Trophoblast cell (in vitro differentiated cells and primary cell): ENCODE measurements at regions not wholly inside any gene's neighbourhood (a gene's known extent, or its start where the extent isn't known, plus 50 kb on each side); places are given as distances from the start of the nearest gene placed in this dataset.

Experiments
- DNase-seq, 2 donors: peaks; one replicate each; pipeline ENCODE4 v3.0.0-alpha.2; 2016
- H2AFZ ChIP-seq: 2 replicates; pipeline ENCODE4 v1.6.1; 2013; ENCODE audit warnings: low read length, moderate library complexity, mild to moderate bottlenecking; ENCODE audit not compliant: insufficient read depth, poor library complexity
- H2AK5ac ChIP-seq: 2 replicates; pipeline ENCODE4 v1.6.1; 2013; ENCODE audit warnings: mild to moderate bottlenecking, low read length
- H2BK120ac ChIP-seq: 2 replicates; pipeline ENCODE4 v1.6.1; 2013; ENCODE audit warnings: low read length, mild to moderate bottlenecking, moderate library complexity; ENCODE audit not compliant: insufficient read depth, poor library complexity
- H2BK12ac ChIP-seq: 2 replicates; pipeline ENCODE4 v1.6.1; 2013; ENCODE audit warnings: mild to moderate bottlenecking, low read length, moderate library complexity
- H2BK5ac ChIP-seq: 2 replicates; pipeline ENCODE4 v1.6.1; 2013; ENCODE audit warnings: low read length, low read depth, moderate library complexity, mild to moderate bottlenecking; ENCODE audit not compliant: poor library complexity
- H3K14ac ChIP-seq: 2 replicates; pipeline ENCODE4 v1.6.1; 2013; ENCODE audit warnings: mild to moderate bottlenecking, low read length
- H3K18ac ChIP-seq: 2 replicates; pipeline ENCODE4 v1.6.1; 2013; ENCODE audit warnings: mild to moderate bottlenecking, low read length
- H3K23ac ChIP-seq: 2 replicates; pipeline ENCODE4 v1.6.1; 2013; ENCODE audit warnings: low read length
- H3K27ac ChIP-seq: 2 replicates; pipeline ENCODE4 v1.5.1; 2013; ENCODE audit warnings: low read depth, mild to moderate bottlenecking, inconsistent platforms, low read length, moderate library complexity
- H3K27me3 ChIP-seq: 2 replicates; pipeline ENCODE4 v1.6.1; 2013; ENCODE audit warnings: inconsistent platforms, mild to moderate bottlenecking, low read length, moderate library complexity; ENCODE audit not compliant: insufficient read depth
- H3K36me3 ChIP-seq, 2 experiments: 1 replicate in 1 of 2; 2 replicates in 1 of 2; pipeline ENCODE4 v1.6.1; 2013; ENCODE audit warnings: low read length in 2 of 2, mild to moderate bottlenecking in 2 of 2, moderate library complexity in 1 of 2; ENCODE audit not compliant: insufficient read depth in 2 of 2, control insufficient read depth in 1 of 2
- H3K4ac ChIP-seq: 2 replicates; pipeline ENCODE4 v1.6.1; 2013; ENCODE audit warnings: low read depth, mild to moderate bottlenecking, low read length, moderate library complexity
- H3K4me1 ChIP-seq, 2 experiments: 1 replicate in 1 of 2; 2 replicates in 1 of 2; pipeline ENCODE4 v1.6.1; 2013; ENCODE audit warnings: low read length in 2 of 2, mild to moderate bottlenecking in 2 of 2, moderate library complexity in 1 of 2; ENCODE audit not compliant: insufficient read depth in 2 of 2, control insufficient read depth in 1 of 2
- H3K4me2 ChIP-seq: 2 replicates; pipeline ENCODE4 v1.6.1; 2013; ENCODE audit warnings: inconsistent platforms, mild to moderate bottlenecking, low read length, moderate library complexity
- H3K4me3 ChIP-seq: 2 replicates; pipeline ENCODE4 v1.5.1; 2013; ENCODE audit warnings: mild to moderate bottlenecking, low read depth, low read length, inconsistent platforms
- H3K79me1 ChIP-seq: one replicate; pipeline ENCODE4 v1.6.1; 2013; ENCODE audit warnings: low read length
- H3K79me2 ChIP-seq: 2 replicates; pipeline ENCODE4 v1.6.1; 2013; ENCODE audit warnings: low read length, mild to moderate bottlenecking; ENCODE audit not compliant: control insufficient read depth, insufficient read depth, poor library complexity
- H3K9ac ChIP-seq: 2 replicates; pipeline ENCODE4 v1.6.1; 2013; ENCODE audit warnings: mild to moderate bottlenecking, low read length
- H3K9me3 ChIP-seq: 2 replicates; pipeline ENCODE4 v1.6.1; 2013; ENCODE audit warnings: low read depth, mild to moderate bottlenecking, control low read depth, inconsistent platforms, low read length; ENCODE audit not compliant: insufficient read depth
- H4K12ac ChIP-seq: 2 replicates; pipeline ENCODE4 v1.6.1; 2013; ENCODE audit warnings: low read depth, mild to moderate bottlenecking, low read length, moderate library complexity
- H4K8ac ChIP-seq: 2 replicates; pipeline ENCODE4 v1.6.1; 2013; ENCODE audit warnings: low read depth, mild to moderate bottlenecking, low read length, moderate library complexity
- H4K91ac ChIP-seq: one replicate; pipeline ENCODE4 v1.6.1; 2013; ENCODE audit warnings: low read depth, mild to moderate bottlenecking, low read length, moderate library complexity
- WGBS: extraction: QIAGEN DNeasy Blood & Tissue Kit; methylation state at CpG from one replicate; pipeline ENCODE4 v1.1.7; 2013; ENCODE audit warnings: missing lambda C conversion rate; ENCODE audit not compliant: insufficient read length, insufficient coverage; ENCODE audit errors: extremely low coverage; 5-methylcytosine and 5-hydroxymethylcytosine counted together

DNA sequence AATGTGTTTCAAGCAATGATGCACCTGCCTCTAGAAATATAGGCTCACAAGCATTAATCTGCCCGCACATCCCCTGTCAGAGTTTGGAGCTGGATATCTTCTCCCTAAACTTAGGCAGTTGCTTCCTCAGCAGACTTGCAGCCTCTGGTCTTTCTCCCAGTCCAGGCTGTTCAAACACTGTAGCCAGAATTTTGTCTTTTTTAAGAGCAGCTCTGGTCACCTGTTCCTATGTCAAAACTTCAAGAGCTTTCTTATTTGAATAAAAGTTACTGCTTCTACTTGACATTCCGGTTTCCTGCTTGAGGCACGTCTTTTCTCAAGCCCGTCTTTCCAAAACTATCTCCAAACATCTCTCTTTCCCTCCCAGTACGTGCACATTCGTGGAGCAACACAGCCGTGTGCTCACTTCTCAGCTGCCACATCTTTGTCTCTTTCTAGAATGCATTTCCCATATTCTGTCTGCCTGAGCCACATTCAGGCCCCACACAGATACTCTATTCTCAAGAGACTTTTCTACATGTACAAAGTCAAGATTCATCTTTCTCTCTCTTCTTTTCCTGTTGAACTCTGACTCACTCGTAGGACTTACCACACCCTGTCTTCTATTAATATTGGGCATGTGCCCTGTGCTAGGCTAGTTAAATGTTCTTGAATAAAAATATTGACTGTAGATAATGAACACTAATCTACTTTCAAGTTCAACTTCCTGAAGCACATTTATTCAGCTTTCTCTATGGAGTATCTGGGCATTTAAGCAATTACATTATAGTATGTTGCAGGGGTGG is 307.7 kb upstream of the SOX2 start:
- WGBS = no CpG with 5 or more reads among the region's 8 CpGs
- Histone ChIP-seq H3K27ac (no peak overlapping the region), H3K79me2 (no peaks in the 10 kb centered on the region), H4K8ac (no peak overlapping the region), H3K9ac (no peak overlapping the region), H3K4me2 (no peak overlapping the region), H3K4me3 (no peak overlapping the region), H4K12ac (no peak overlapping the region), H3K36me3 (no peaks in the 10 kb centered on the region), H3K79me1 (no peaks in the 10 kb centered on the region), H3K14ac (no peak overlapping the region), H3K27me3 (no peaks in the 10 kb centered on the region), H2AFZ (no peak overlapping the region), H3K9me3 (no peaks in the 10 kb centered on the region), H3K4me1 (no peaks in the 10 kb centered on the region), H2BK12ac (no peak overlapping the region), H4K91ac (no peak overlapping the region), H2BK5ac (no peak overlapping the region), H3K4ac (no peak overlapping the region), H2BK120ac (no peak overlapping the region), H3K18ac (no peak overlapping the region), H2AK5ac (no peak overlapping the region), H3K23ac (no peak overlapping the region)
- DNase-seq = no peak

DNA sequence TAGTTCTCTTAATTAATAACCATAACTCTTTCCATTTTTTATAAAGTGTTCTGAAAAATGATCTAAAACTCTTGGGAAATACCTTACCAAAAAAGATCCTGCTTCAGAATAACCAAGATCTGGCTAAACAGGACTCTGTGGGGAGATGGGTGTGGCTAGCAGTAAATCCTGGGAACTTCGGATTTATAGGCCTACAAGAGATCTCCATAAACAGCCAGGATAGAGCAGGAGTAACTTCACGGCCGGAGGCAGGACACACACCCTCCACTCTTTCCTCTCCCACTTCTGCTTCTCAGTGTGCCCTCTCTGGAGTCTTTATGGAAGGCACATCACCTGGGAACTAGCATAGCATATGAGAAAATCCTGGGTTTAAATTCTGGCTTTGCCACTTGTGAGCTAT is 309.4 kb upstream of the SOX2 start:
- H3K79me2 ChIP-seq = no peaks in the 10 kb centered on the region
- H3K4me3 ChIP-seq = no peak overlapping the region
- DNase-seq = no peak
- H3K4ac ChIP-seq = no peak overlapping the region
- no peak overlapping the region for H2BK12ac ChIP-seq
- no peak overlapping the region for H3K4me2 ChIP-seq
- no peak overlapping the region for H2AFZ ChIP-seq
- no peak overlapping the region for H3K18ac ChIP-seq
- no peak overlapping the region for H4K12ac ChIP-seq
- H3K14ac ChIP-seq = no peak overlapping the region
- no peaks in the 10 kb centered on the region for H3K9me3 ChIP-seq
- peaks cover 0 to 2% of the 10 kb centered on the region in 2 experiments for H3K4me1 ChIP-seq
- H3K27me3 ChIP-seq = no peaks in the 10 kb centered on the region
- no peaks in the 10 kb centered on the region for H3K36me3 ChIP-seq
- no peaks in the 10 kb centered on the region for H3K79me1 ChIP-seq
- H3K23ac ChIP-seq = no peak overlapping the region
- no peak overlapping the region for H2AK5ac ChIP-seq
- no peak overlapping the region for H3K27ac ChIP-seq
- H2BK120ac ChIP-seq = no peak overlapping the region
- H4K8ac ChIP-seq = no peak overlapping the region
- H3K9ac ChIP-seq = no peak overlapping the region
- H2BK5ac ChIP-seq = no peak overlapping the region
- no peak overlapping the region for H4K91ac ChIP-seq
- no CpG with 5 or more reads among the region's 3 CpGs for whole genome bisulfite sequencing

DNA sequence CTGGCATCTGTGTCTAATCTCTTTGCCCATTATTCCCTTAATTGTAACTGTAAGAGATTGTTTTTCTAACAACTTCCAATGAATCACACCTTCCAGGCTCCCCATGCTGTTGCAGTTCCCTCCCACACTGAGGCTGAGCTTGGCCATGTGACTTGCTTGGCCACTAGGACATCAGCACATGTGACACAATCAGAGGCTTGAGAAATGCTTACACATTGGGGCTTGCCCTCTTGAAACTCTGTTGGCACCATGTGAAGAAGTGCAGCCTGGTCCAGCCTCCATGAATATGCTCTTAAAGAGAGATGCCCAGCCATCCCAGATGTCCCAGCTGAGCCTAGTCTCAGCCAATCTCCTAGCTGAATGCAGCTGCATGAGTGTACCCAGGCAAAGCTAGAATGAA is 326.8 kb upstream of the SOX2 start:
- Histone ChIP-seq H2AK5ac (no peak overlapping the region), H3K4me1 (no peaks in the 10 kb centered on the region), H3K4ac (no peak overlapping the region), H4K8ac (no peak overlapping the region), H3K27ac (no peak overlapping the region), H2BK5ac (no peak overlapping the region), H3K9ac (no peak overlapping the region), H3K4me2 (no peak overlapping the region), H3K14ac (no peak overlapping the region), H2BK12ac (no peak overlapping the region), H3K4me3 (no peak overlapping the region), H3K79me2 (no peaks in the 10 kb centered on the region), H3K27me3 (no peaks in the 10 kb centered on the region), H2AFZ (no peak overlapping the region), H3K23ac (no peak overlapping the region), H4K91ac (no peak overlapping the region), H3K9me3 (no peaks in the 10 kb centered on the region), H4K12ac (no peak overlapping the region), H3K79me1 (no peaks in the 10 kb centered on the region), H3K36me3 (no peaks in the 10 kb centered on the region), H3K18ac (no peak overlapping the region), H2BK120ac (no peak overlapping the region)
- no peak for DNase-seq

DNA sequence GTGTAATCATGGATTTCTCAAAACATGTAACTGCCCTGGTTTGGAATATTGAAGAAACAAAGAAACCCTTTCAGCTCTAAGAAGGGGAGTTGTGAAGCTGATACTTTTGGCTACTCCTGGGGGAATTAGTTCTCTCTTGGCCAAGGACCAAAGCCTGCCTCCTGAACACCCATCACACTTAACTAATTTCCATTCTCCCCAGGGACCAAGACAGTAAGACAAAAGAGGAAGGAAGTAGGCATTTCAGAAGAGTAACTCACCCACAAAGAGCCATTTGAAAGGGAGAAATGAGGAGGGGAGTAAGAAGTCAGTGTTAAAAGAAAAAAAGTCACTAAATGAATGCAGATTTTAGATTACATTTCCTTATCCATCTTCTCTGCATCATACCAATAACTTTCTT is 328.0 kb upstream of the SOX2 start:
- no peak overlapping the region for H4K8ac ChIP-seq
- no peaks in the 10 kb centered on the region for H3K9me3 ChIP-seq
- no peak overlapping the region for H3K4me2 ChIP-seq
- no peak overlapping the region for H3K23ac ChIP-seq
- H2BK120ac ChIP-seq = no peak overlapping the region
- H3K36me3 ChIP-seq = no peaks in the 10 kb centered on the region
- no peak overlapping the region for H3K4me3 ChIP-seq
- no peaks in the 10 kb centered on the region for H3K4me1 ChIP-seq
- no peak for DNase-seq
- no peaks in the 10 kb centered on the region for H3K79me2 ChIP-seq
- no peak overlapping the region for H2BK12ac ChIP-seq
- no peak overlapping the region for H4K12ac ChIP-seq
- no peak overlapping the region for H3K27ac ChIP-seq
- no peaks in the 10 kb centered on the region for H3K27me3 ChIP-seq
- H3K14ac ChIP-seq = no peak overlapping the region
- no peak overlapping the region for H2AFZ ChIP-seq
- H2AK5ac ChIP-seq = no peak overlapping the region
- no peak overlapping the region for H2BK5ac ChIP-seq
- H3K9ac ChIP-seq = no peak overlapping the region
- H3K79me1 ChIP-seq = no peaks in the 10 kb centered on the region
- no peak overlapping the region for H3K18ac ChIP-seq
- H4K91ac ChIP-seq = no peak overlapping the region
- H3K4ac ChIP-seq = no peak overlapping the region
